Urinary bladder (tissue), 3 donors: ENCODE measurements at regions not wholly inside any gene's neighbourhood (a gene's known extent, or its start where the extent isn't known, plus 50 kb on each side); places are given as distances from the start of the nearest gene placed in this dataset.

Experiments
- DNase-seq: peaks from one replicate; pipeline ENCODE4 v3.0.0-alpha.2; 2015; ENCODE audit errors: extremely low spot score
- H3K27ac ChIP-seq: one replicate; pipeline ENCODE4 v1.5.1; 2013; ENCODE audit warnings: low read depth, mild to moderate bottlenecking, moderate library complexity
- H3K36me3 ChIP-seq: one replicate; pipeline ENCODE4 v1.6.1; 2013; ENCODE audit warnings: mild to moderate bottlenecking, moderate library complexity; ENCODE audit not compliant: insufficient read depth
- H3K4me1 ChIP-seq: one replicate; pipeline ENCODE4 v1.6.1; 2013; ENCODE audit warnings: mild to moderate bottlenecking, moderate library complexity; ENCODE audit not compliant: insufficient read depth
- H3K4me3 ChIP-seq: one replicate; pipeline ENCODE4 v1.5.1; 2013; ENCODE audit warnings: low read depth, low read length
- WGBS: extraction: QIAGEN DNeasy Blood & Tissue Kit; methylation state at CpG from one replicate; pipeline ENCODE4 v1.1.7; 2013; 5-methylcytosine and 5-hydroxymethylcytosine counted together
- donor health status: healthy with polysubstance abuse.
- donor health status: healthy.

- Histone ChIP-seq H3K4me1 (no peaks in the 10 kb centered on the region), H3K27ac (no peak overlapping the region), H3K4me3 (no peak overlapping the region), H3K36me3 (no peaks in the 10 kb centered on the region)
- WGBS, result 92% methylated on average over 4 of the region's 4 CpGs
- DNase-seq, result no peak
These were observed 247.5 kb downstream of the BCOR start for GRCh38 chrX:39850209-39850608.

DNA sequence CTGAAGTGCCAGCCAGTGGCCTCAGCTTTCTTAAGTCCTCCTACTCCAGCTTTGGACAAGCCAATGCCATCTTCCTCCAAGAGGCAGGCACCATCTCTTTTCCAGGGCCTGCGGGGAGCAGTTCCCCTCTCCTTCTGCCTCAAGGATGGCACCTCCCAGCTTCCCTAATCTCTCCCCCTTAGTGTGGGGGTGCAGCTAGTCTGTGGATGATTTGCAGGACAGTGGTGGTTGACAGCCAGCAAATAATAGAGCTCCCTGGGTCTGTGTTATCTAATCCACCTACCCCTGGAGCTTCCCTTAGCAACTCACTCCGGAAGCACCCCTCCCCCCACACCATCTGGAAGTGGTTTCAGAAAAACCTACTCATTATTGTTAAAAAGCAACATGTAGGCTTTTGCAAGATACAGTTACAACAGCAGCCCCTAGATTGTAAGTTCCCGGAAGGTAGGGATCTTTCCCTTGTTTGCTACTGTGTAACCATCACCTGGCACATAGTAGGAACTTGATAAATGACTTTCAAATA is 247.1 kb downstream of the BCOR start:
- H3K36me3 ChIP-seq, result no peaks in the 10 kb centered on the region
- H3K4me1 ChIP-seq, result no peaks in the 10 kb centered on the region
- 65% methylated on average over 3 of the region's 3 CpGs for WGBS
- DNase-seq, result no peak
- no peak overlapping the region for H3K27ac ChIP-seq
- H3K4me3 ChIP-seq, result no peak overlapping the region

- Histone ChIP-seq H3K4me1 (no peaks in the 10 kb centered on the region), H3K27ac (no peak overlapping the region), H3K4me3 (no peak overlapping the region), H3K36me3 (no peaks in the 10 kb centered on the region)
- WGBS, result 97% methylated on average over 5 of the region's 5 CpGs
- no peak for DNase-seq
These were observed 245.9 kb downstream of the BCOR start for GRCh38 chrX:39851745-39852455.

DNA sequence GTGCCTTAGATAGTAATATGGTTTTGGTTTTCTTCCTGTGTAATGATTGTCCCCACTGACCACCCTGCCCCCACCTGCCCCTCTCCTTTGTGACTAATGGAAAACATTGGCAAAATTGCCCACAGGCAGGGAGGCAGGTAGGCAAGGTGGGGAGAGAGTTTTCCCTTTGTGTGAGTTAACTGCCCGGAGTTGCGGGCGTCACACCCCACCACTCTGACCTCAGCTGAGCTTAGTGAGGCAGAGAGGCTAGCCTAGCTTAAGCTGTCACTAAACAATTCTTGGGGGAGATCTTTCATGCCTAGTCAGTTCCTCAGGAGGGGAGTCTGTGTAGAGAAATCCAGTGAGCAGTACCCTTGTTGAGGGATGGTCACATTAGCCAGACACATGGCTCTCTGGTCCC is 245.3 kb downstream of the BCOR start:
- 98% methylated on average over 3 of the region's 3 CpGs for WGBS
- Histone ChIP-seq H3K36me3 (no peaks in the 10 kb centered on the region), H3K27ac (no peak overlapping the region), H3K4me3 (no peak overlapping the region), H3K4me1 (no peaks in the 10 kb centered on the region)
- DNase-seq, result no peak

GRCh38 chrX:39853417-39854030 is 244.2 kb downstream of the BCOR start:
- no peaks in the 10 kb centered on the region for H3K4me1 ChIP-seq
- no peak overlapping the region for H3K4me3 ChIP-seq
- H3K27ac ChIP-seq, result no peak overlapping the region
- 51% methylated on average over 3 of the region's 3 CpGs for whole genome bisulfite sequencing
- DNase-seq, result no peak
- H3K36me3 ChIP-seq, result no peaks in the 10 kb centered on the region

DNA sequence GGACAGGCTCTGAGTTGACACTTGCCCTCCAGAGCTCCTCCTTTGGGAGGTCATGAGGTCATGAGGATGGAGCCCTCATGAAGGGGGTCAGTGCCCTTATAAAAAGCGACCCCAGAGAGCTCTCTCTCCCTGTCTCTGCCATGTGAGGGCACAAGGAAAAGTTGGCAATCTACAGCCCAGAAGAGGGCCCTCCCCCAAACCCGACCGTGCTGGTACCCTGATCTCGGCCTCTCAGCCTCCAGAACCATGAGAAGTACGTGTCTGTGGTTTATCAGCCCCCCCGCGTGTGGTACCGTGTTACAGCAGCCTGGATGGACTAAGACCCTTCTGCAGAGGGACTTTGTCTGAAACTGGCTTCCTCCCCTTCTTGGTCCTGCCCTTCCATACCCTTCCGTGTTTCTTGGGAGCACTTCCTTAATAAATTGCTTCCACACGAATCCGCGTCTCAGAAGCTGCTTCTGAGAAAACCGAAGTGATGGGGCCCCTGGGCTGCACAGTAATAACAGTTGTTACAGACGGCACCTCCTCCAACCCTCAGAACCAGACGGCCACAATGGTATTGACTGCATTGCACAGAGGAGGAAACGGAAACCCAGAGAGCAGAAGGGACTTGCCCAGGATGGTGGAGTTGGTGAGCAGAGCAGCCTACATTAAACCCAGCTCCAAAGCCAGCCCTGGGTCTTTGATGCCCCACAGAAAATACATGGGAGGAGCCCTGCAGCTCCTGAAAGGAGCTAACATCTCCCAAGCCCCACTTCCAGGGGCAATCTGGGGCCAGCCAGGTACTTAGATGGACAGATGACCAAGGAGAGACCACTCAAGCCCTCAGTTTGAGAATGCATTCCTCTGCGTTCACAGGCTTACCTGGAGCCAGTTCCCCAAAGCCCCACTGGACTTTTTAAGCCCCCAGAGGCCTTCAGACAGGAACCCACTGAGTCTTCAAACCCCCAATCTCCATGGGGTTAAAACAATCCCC is 242.7 kb downstream of the BCOR start:
- no peak overlapping the region for H3K4me3 ChIP-seq
- no peak for DNase-seq
- 83% methylated on average over 17 of the region's 17 CpGs for WGBS
- H3K4me1 ChIP-seq, result no peaks in the 10 kb centered on the region
- H3K27ac ChIP-seq, result no peak overlapping the region
- H3K36me3 ChIP-seq, result no peaks in the 10 kb centered on the region

GRCh38 chrX:39855748-39856129 is 242.0 kb downstream of the BCOR start:
- Histone ChIP-seq H3K4me3 (no peak overlapping the region), H3K4me1 (no peaks in the 10 kb centered on the region), H3K27ac (no peak overlapping the region), H3K36me3 (no peaks in the 10 kb centered on the region)
- DNase-seq, result no peak
- 56% methylated on average over 10 of the region's 10 CpGs for WGBS

DNA sequence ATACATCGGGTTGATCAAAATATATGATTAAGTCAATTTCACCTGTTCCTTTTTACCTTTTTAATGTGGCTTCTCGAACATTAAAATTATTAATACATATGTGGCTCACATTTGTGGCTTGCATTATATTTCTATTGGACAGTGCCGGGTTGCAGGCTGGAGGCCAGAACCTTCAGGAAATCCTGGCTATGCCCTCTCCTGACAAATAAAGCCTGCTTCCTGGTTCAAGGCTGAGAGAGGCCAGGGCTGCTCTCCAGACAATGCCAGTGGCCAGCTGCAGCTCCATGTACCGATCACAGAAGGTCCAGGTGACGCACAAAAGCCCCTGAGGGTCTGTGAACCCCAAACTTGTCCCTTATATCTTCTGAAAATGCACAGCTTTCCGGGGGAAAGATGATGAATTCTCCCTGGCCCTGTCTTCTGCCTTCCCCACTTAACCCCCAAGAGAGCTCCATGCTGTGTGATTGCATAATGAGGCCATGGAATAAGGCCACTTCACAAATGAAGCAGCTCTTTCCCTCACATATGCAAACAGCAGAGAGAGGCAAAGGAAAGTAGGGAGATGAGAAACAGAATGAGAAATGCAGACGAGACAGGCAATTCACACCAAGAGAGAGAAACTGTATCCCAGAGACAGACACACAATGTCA is 241.2 kb downstream of the BCOR start:
- 85% methylated on average over 7 of the region's 7 CpGs for WGBS
- Histone ChIP-seq H3K4me3 (no peak overlapping the region), H3K27ac (no peak overlapping the region), H3K4me1 (no peaks in the 10 kb centered on the region), H3K36me3 (no peaks in the 10 kb centered on the region)
- no peak for DNase-seq

DNA sequence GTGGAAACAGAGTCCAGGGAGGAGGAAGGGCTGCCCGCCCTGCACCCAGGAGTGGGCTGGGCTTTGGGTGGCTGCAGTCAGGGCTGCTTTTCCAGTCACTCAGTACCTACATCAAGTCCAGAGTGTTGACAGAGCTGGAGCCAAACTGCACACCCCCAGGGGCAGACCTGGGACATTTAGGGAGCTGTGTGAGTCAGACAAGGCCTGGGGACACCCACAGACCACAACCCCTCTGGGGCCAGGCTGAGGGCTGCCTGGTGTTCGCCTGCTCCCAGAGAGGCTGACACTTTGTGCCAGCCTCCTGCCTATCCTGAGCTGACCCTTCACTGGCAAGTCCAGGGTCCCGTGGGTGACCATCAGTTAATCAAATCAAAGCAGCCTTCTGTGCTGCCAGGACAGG is 240.0 kb downstream of the BCOR start:
- Histone ChIP-seq H3K4me1 (no peaks in the 10 kb centered on the region), H3K4me3 (no peak overlapping the region), H3K27ac (no peak overlapping the region), H3K36me3 (no peaks in the 10 kb centered on the region)
- no peak for DNase-seq
- 92% methylated on average over 3 of the region's 3 CpGs for WGBS

- Histone ChIP-seq H3K27ac (no peak overlapping the region), H3K36me3 (no peaks in the 10 kb centered on the region), H3K4me3 (no peak overlapping the region), H3K4me1 (no peaks in the 10 kb centered on the region)
- 39% methylated on average over 13 of the region's 13 CpGs for WGBS
- no peak for DNase-seq
These were observed 237.5 kb downstream of the BCOR start for GRCh38 chrX:39859991-39860861.

- H3K4me1 ChIP-seq, result no peaks in the 10 kb centered on the region
- no peak for DNase-seq
- no peak overlapping the region for H3K4me3 ChIP-seq
- no peak overlapping the region for H3K27ac ChIP-seq
- WGBS, result 82% methylated on average over 5 of the region's 5 CpGs
- H3K36me3 ChIP-seq, result no peaks in the 10 kb centered on the region
These were observed 234.8 kb downstream of the BCOR start for GRCh38 chrX:39862963-39863362.

GRCh38 chrX:39866229-39866628 is 231.5 kb downstream of the BCOR start:
- no peaks in the 10 kb centered on the region for H3K4me1 ChIP-seq
- H3K36me3 ChIP-seq, result no peaks in the 10 kb centered on the region
- H3K27ac ChIP-seq, result no peak overlapping the region
- no peak for DNase-seq
- 67% methylated on average over 4 of the region's 4 CpGs for WGBS
- no peak overlapping the region for H3K4me3 ChIP-seq
